ENCODE measurements at regions not wholly inside any gene's neighbourhood (a gene's known extent, or its start where the extent isn't known, plus 50 kb on each side); places are given as distances from the start of the nearest gene placed in this dataset.

DNA sequence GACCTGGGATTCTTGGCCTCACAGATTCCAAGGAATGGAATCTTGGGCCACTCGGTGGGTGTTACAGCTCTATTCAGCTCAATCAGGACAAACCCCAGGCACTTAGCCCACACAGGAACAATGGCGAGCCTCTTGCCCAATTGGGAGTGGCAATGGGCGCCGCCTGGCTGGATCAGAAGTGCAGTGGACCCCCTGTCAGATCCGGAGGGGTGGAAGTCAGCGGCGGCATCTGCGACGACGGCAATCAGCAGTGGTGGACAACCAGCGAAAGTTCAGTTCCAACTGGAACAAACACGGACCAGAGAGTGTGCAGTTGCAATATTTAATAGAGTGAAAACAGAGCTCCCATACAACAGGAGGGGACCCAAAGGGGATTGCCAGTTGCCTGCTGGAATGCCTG lies 378.3 kb downstream of the CDH9 start:
- TF ChIP-seq, protein P1, sequence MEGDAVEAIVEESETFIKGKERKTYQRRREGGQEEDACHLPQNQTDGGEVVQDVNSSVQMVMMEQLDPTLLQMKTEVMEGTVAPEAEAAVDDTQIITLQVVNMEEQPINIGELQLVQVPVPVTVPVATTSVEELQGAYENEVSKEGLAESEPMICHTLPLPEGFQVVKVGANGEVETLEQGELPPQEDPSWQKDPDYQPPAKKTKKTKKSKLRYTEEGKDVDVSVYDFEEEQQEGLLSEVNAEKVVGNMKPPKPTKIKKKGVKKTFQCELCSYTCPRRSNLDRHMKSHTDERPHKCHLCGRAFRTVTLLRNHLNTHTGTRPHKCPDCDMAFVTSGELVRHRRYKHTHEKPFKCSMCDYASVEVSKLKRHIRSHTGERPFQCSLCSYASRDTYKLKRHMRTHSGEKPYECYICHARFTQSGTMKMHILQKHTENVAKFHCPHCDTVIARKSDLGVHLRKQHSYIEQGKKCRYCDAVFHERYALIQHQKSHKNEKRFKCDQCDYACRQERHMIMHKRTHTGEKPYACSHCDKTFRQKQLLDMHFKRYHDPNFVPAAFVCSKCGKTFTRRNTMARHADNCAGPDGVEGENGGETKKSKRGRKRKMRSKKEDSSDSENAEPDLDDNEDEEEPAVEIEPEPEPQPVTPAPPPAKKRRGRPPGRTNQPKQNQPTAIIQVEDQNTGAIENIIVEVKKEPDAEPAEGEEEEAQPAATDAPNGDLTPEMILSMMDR (IDR thresholded peaks at IDR 0.05) = no peak
- TF ChIP-seq EP300 (IDR thresholded peaks at IDR 0.05) = no peak
- no peak for TF ChIP-seq POLR2AphosphoS5 (IDR thresholded peaks at IDR 0.05)

All from gastroesophageal sphincter (tissue), 3 donors.